ENCODE measurements at regions not wholly inside any gene's neighbourhood (a gene's known extent, or its start where the extent isn't known, plus 50 kb on each side); places are given as distances from the start of the nearest gene placed in this dataset.

DNA sequence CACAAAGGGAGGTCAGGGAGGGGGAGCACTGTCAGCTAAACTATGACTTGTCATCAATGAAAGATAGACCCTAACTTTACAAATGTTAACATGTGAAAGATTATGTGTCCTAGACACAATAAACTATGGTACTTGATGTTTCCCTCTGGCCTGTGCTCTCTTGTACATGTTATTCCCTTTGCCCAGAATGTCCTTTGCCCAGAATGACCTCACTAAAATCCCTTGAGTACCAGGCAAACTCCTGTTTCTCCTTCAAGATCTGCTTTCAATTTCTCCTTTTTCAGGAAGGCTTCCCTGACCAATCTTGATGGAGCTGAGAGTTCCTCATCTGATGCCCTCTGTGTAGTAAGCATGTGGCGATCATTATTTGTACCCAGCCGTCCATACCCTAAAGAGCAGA, 143.1 kb downstream of the ZNF365 start:
- TF ChIP-seq, protein P1, sequence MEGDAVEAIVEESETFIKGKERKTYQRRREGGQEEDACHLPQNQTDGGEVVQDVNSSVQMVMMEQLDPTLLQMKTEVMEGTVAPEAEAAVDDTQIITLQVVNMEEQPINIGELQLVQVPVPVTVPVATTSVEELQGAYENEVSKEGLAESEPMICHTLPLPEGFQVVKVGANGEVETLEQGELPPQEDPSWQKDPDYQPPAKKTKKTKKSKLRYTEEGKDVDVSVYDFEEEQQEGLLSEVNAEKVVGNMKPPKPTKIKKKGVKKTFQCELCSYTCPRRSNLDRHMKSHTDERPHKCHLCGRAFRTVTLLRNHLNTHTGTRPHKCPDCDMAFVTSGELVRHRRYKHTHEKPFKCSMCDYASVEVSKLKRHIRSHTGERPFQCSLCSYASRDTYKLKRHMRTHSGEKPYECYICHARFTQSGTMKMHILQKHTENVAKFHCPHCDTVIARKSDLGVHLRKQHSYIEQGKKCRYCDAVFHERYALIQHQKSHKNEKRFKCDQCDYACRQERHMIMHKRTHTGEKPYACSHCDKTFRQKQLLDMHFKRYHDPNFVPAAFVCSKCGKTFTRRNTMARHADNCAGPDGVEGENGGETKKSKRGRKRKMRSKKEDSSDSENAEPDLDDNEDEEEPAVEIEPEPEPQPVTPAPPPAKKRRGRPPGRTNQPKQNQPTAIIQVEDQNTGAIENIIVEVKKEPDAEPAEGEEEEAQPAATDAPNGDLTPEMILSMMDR (IDR thresholded peaks at IDR 0.05 in 4 of 5, conservative IDR thresholded peaks at IDR 0.05 in 1 of 5): no peak
- TF ChIP-seq POLR2A (IDR thresholded peaks at IDR 0.05): no peak

Measured in gastrocnemius medialis (tissue), 4 donors.